Mesendoderm (in vitro differentiated cells): ENCODE measurements at regions not wholly inside any gene's neighbourhood (a gene's known extent, or its start where the extent isn't known, plus 50 kb on each side); places are given as distances from the start of the nearest gene placed in this dataset.
"Not testable (repeated sequence)": the region's sequence is repeated elsewhere in the genome, so short reads cannot be mapped to it uniquely, and the experiment has no call there.

Experiments
- DNase-seq: peaks from one replicate; pipeline ENCODE4 v3.0.0; 2013
- H2AK5ac ChIP-seq: 2 replicates; pipeline ENCODE4 v1.6.1; 2013; ENCODE audit warnings: low read length, inconsistent platforms
- H2BK120ac ChIP-seq: 2 replicates; pipeline ENCODE4 v1.6.1; 2013; ENCODE audit warnings: low read depth, mild to moderate bottlenecking, low read length, moderate library complexity, mixed read lengths
- H2BK15ac ChIP-seq: replicated peaks from 2 replicates; pipeline ENCODE4 v1.6.1; 2013; ENCODE audit warnings: low read depth, mild to moderate bottlenecking, moderate library complexity
- H2BK5ac ChIP-seq: 2 replicates; pipeline ENCODE4 v1.6.1; 2013; ENCODE audit warnings: low read length, inconsistent platforms
- H3K18ac ChIP-seq: 2 replicates; pipeline ENCODE4 v1.6.1; 2013; ENCODE audit warnings: mild to moderate bottlenecking, low read length, mixed read lengths
- H3K23ac ChIP-seq: one replicate; pipeline ENCODE4 v1.6.1; 2013; ENCODE audit warnings: low read length
- H3K27ac ChIP-seq: 2 replicates; pipeline ENCODE4 v1.5.1; 2013; ENCODE audit warnings: low read depth, mild to moderate bottlenecking, inconsistent platforms, low read length, moderate library complexity
- H3K27me3 ChIP-seq: 2 replicates; pipeline ENCODE4 v1.6.1; 2013; ENCODE audit warnings: low read length, control low read depth, mild to moderate bottlenecking, inconsistent platforms; ENCODE audit not compliant: insufficient read depth, poor library complexity
- H3K36me3 ChIP-seq: 2 replicates; pipeline ENCODE4 v1.6.1; 2013; ENCODE audit warnings: low read length, inconsistent platforms; ENCODE audit not compliant: control insufficient read depth, insufficient read depth
- H3K4ac ChIP-seq: one replicate; pipeline ENCODE4 v1.6.1; 2013; ENCODE audit warnings: low read depth, mild to moderate bottlenecking, low read length, moderate library complexity
- H3K4me1 ChIP-seq: 2 replicates; pipeline ENCODE4 v1.6.1; 2013; ENCODE audit warnings: low read depth, low read length, inconsistent platforms; ENCODE audit not compliant: control insufficient read depth
- H3K4me2 ChIP-seq: 2 replicates; pipeline ENCODE4 v1.6.1; 2013; ENCODE audit warnings: low read length
- H3K4me3 ChIP-seq: 2 replicates; pipeline ENCODE4 v1.5.1; 2013; ENCODE audit warnings: mild to moderate bottlenecking, low read length
- H3K56ac ChIP-seq: one replicate; pipeline ENCODE4 v1.6.1; 2013; ENCODE audit warnings: low read length
- H3K79me1 ChIP-seq: 2 replicates; pipeline ENCODE4 v1.6.1; 2013; ENCODE audit warnings: low read length, inconsistent platforms
- H3K79me2 ChIP-seq: 2 replicates; pipeline ENCODE4 v1.6.1; 2013; ENCODE audit warnings: mild to moderate bottlenecking, low read length; ENCODE audit not compliant: control insufficient read depth, insufficient read depth
- H3K9ac ChIP-seq: 2 replicates; pipeline ENCODE4 v1.6.1; 2013; ENCODE audit warnings: low read length, inconsistent platforms
- H4K5ac ChIP-seq: one replicate; pipeline ENCODE4 v1.6.1; 2013; ENCODE audit warnings: low read length
- H4K8ac ChIP-seq: one replicate; pipeline ENCODE4 v1.6.1; 2013; ENCODE audit warnings: low read depth, mild to moderate bottlenecking, control low read depth, low read length, moderate library complexity
- WGBS: extraction: QIAGEN DNeasy Blood & Tissue Kit; methylation state at CpG from one replicate; pipeline ENCODE4 v1.1.7; 2013; ENCODE audit warnings: low lambda C conversion rate, missing lambda C conversion rate; ENCODE audit not compliant: insufficient coverage; ENCODE audit errors: extremely low coverage; 5-methylcytosine and 5-hydroxymethylcytosine counted together

DNA sequence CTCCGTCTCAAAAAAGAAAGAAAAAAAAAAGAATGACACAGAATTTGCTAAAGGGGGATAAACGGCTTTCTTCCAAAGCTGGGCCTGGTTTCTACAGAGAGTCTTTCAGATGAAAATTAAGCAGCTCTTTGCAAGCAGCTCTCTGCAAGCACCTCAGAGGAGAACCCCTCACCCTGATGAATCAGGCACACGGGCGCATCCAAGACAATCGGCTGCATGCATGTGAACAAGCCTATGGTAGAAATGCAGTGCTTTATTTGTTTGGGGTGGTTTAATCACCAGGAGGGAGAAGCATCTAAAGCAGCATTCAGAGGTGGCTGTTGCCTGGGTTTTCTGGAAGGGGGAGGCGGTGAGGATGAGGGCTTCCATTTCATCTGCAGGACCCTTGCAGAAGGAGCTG lies 78.0 kb upstream of the CLEC6A start:
- not testable (repeated sequence) for H2BK5ac ChIP-seq, H2BK120ac ChIP-seq, H4K8ac ChIP-seq, H3K9ac ChIP-seq, H3K4me2 ChIP-seq, H3K56ac ChIP-seq, H3K79me2 ChIP-seq, H3K27ac ChIP-seq, H3K36me3 ChIP-seq, H3K4ac ChIP-seq, H2AK5ac ChIP-seq, H4K5ac ChIP-seq, H3K4me3 ChIP-seq, H2BK15ac ChIP-seq, H3K23ac ChIP-seq, DNase-seq, H3K18ac ChIP-seq, H3K79me1 ChIP-seq, H3K4me1 ChIP-seq, H3K27me3 ChIP-seq
- WGBS: no CpG with 5 or more reads among the region's 6 CpGs

DNA sequence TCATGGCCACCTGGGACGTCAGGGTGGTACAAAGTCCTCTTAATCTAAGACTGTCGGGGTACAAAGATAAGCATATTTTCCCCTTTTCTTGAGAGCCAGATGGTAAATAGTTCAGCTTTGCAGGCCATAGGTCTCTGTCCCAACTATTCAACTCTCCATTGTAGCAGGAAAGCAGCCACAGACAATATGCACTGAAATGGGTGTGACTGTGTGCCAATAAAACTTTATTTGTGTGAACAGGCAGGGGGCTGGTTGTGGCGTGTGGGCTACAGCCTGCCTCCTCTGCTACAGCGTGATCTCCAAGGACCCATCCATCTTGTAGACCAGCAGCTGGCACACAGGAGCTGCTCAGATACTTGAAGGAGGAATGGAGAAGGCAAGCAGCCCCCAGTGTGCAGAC lies 73.2 kb upstream of the CLEC6A start:
- not testable (repeated sequence) for H2BK5ac ChIP-seq, H2BK120ac ChIP-seq, H3K27me3 ChIP-seq, H4K8ac ChIP-seq, H3K79me2 ChIP-seq, H3K23ac ChIP-seq, H2AK5ac ChIP-seq, H3K56ac ChIP-seq, H3K4ac ChIP-seq, H3K18ac ChIP-seq, H2BK15ac ChIP-seq, H3K79me1 ChIP-seq, H4K5ac ChIP-seq, DNase-seq, H3K4me3 ChIP-seq, H3K4me1 ChIP-seq, H3K27ac ChIP-seq, H3K9ac ChIP-seq, H3K4me2 ChIP-seq, H3K36me3 ChIP-seq
- no CpG with 5 or more reads among the region's 4 CpGs for WGBS

DNA sequence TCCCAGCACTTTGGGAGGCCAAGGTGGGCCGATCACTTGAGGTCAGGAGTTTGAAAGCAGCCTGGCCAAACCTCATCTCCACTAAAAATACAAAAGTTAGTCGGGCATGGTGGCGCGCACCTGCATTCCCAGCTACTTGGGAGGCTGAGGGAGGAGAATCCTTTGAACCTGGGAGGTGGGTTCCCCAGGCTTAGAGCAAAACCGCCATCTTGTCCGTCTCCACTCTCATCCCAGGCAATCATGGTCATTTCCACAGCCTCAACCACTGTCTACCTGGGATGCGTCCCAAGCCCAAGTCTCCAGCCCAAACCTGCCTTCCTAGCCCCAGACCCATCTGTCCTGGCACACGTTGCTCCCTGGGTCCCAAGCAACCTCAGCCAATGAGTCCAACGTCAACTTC lies 71.1 kb upstream of the CLEC6A start:
- H2BK5ac ChIP-seq, H3K27me3 ChIP-seq, H3K56ac ChIP-seq, H3K4ac ChIP-seq, DNase-seq, H3K36me3 ChIP-seq, H3K4me1 ChIP-seq, H3K18ac ChIP-seq, H3K79me2 ChIP-seq, H2AK5ac ChIP-seq, H3K23ac ChIP-seq, H3K4me3 ChIP-seq, H3K4me2 ChIP-seq, H2BK120ac ChIP-seq, H3K27ac ChIP-seq, H3K79me1 ChIP-seq, H4K8ac ChIP-seq, H2BK15ac ChIP-seq, H4K5ac ChIP-seq, H3K9ac ChIP-seq: not testable (repeated sequence)
- no CpG with 5 or more reads among the region's 9 CpGs for WGBS

DNA sequence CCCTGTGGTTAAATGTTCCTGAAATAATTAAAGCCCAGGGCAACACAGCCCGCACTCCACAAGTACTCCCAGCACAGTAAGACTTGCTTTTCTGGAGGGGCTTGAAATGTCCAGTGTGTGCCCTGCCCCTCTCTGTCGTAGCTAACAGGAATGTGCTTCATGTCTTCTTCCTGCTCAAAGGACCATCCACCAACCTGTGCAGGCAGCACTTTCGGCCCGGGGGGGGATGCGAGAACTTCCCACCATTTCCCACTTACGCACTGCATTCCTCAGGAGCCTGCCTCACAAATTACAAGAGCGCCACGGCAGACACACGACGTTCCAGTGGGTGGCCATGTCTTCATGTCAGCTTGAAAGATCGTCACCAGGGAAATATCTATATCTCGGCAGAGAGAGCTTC lies 70.3 kb upstream of the CLEC6A start:
- H3K36me3 ChIP-seq, H2BK15ac ChIP-seq, H3K79me1 ChIP-seq, H3K79me2 ChIP-seq, H3K4me2 ChIP-seq, H3K4me3 ChIP-seq, H3K56ac ChIP-seq, H3K4me1 ChIP-seq, H2BK120ac ChIP-seq, H4K8ac ChIP-seq, H3K23ac ChIP-seq, H4K5ac ChIP-seq, H3K4ac ChIP-seq, H2BK5ac ChIP-seq, H3K27me3 ChIP-seq, DNase-seq, H2AK5ac ChIP-seq, H3K9ac ChIP-seq, H3K18ac ChIP-seq, H3K27ac ChIP-seq: not testable (repeated sequence)
- WGBS: no CpG with 5 or more reads among the region's 12 CpGs

DNA sequence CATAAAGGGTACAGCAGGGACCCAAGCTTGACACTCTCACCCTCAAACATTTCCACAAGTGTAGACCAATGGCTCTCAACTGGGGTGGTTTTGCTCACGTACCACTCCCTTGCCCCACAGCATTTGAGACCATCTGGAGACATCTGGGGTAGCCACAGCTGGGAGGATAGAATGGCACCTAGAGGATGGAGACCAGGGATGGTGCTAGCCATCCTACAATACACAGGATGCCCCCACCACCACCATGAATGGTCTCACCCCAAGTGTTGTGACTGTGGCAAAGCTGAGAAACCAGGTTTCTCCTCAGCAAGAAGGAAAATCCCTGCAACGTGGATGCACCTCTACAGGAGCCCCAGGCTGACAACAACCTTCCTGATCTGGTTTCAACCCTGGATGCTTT lies 69.1 kb upstream of the CLEC6A start:
- H3K36me3 ChIP-seq, H3K4me2 ChIP-seq, H3K56ac ChIP-seq, H3K27ac ChIP-seq, H3K27me3 ChIP-seq, H2BK5ac ChIP-seq, H2BK120ac ChIP-seq, H3K79me2 ChIP-seq, H2AK5ac ChIP-seq, H3K9ac ChIP-seq, H3K4me1 ChIP-seq, H4K5ac ChIP-seq, H2BK15ac ChIP-seq, H3K4ac ChIP-seq, H3K23ac ChIP-seq, H3K18ac ChIP-seq, H3K79me1 ChIP-seq, DNase-seq, H4K8ac ChIP-seq, H3K4me3 ChIP-seq: not testable (repeated sequence)
- WGBS: no CpG with 5 or more reads among the region's 2 CpGs

DNA sequence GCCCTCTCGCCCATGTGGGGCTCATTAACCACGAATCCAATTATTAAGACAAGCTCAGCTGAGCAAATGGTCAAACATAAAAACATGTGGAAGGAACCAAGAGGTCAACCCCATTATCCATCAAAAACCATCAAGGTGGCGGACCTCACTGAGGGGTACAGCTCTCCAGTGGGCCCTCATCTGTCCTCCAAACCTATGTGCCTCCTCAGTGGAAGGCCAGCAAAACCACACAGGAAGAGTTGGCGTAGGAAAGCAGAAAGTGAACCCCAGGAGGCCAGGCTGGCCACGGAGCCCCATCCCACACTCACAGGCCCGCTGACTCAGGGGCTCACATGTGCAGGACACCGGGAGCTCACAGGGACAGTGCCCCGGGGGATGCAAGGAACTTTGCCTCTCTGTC lies 66.5 kb upstream of the CLEC6A start:
- no CpG with 5 or more reads among the region's 8 CpGs for WGBS

More for the DNA sequence above, 66.5 kb upstream of the CLEC6A start:
- H3K36me3 ChIP-seq, H3K4me3 ChIP-seq, DNase-seq, H3K23ac ChIP-seq, H3K4me1 ChIP-seq, H3K4ac ChIP-seq, H3K18ac ChIP-seq, H3K27ac ChIP-seq, H3K79me2 ChIP-seq, H4K8ac ChIP-seq, H2BK120ac ChIP-seq, H3K27me3 ChIP-seq, H4K5ac ChIP-seq, H3K4me2 ChIP-seq, H2BK15ac ChIP-seq, H2BK5ac ChIP-seq, H2AK5ac ChIP-seq, H3K79me1 ChIP-seq: not testable (repeated sequence)
- H3K9ac ChIP-seq: peak overlapping the region; percentile 55
- peak overlapping the region; percentile 82 for H3K56ac ChIP-seq
